Karpas-422 (cell line): ENCODE measurements at regions not wholly inside any gene's neighbourhood (a gene's known extent, or its start where the extent isn't known, plus 50 kb on each side); places are given as distances from the start of the nearest gene placed in this dataset.

Experiments used
- DNase-seq: peaks from one replicate; pipeline ENCODE4 v3.0.0-alpha.2; 2015
- H2AFZ ChIP-seq: fragments of 200-600 bp; sonication (generic); 2 replicates; pipeline ENCODE4 v1.6.1; 2014; ENCODE audit warnings: antibody characterized with exemption, low read length, mixed read lengths
- H3K27ac ChIP-seq: fragments of 200-600 bp; sonication (generic); 2 replicates; pipeline ENCODE4 v1.5.1; 2014; ENCODE audit warnings: mild to moderate bottlenecking, low read length, moderate library complexity
- H3K27me3 ChIP-seq: fragments of 200-600 bp; sonication (generic); 2 replicates; pipeline ENCODE4 v1.6.1; 2014; ENCODE audit warnings: low read length, mixed read lengths
- H3K36me3 ChIP-seq: fragments of 200-600 bp; sonication (generic); 2 replicates; pipeline ENCODE4 v1.6.1; 2014; ENCODE audit warnings: low read length, mixed read lengths; ENCODE audit not compliant: insufficient read depth
- H3K4me1 ChIP-seq: fragments of 200-600 bp; sonication (generic); 2 replicates; pipeline ENCODE4 v1.6.1; 2014; ENCODE audit warnings: mild to moderate bottlenecking, low read length, mixed read lengths
- H3K4me2 ChIP-seq: fragments of 200-600 bp; sonication (generic); 2 replicates; pipeline ENCODE4 v1.6.1; 2014; ENCODE audit warnings: low read length, low read depth, mild to moderate bottlenecking; ENCODE audit not compliant: poor library complexity, severe bottlenecking
- H3K4me3 ChIP-seq: fragments of 200-600 bp; sonication (generic); 2 replicates; pipeline ENCODE4 v1.5.1; 2014; ENCODE audit warnings: mild to moderate bottlenecking, antibody characterized with exemption, low read length, mixed read lengths
- H3K79me2 ChIP-seq: fragments of 200-600 bp; sonication (generic); 2 replicates; pipeline ENCODE4 v1.6.1; 2014; ENCODE audit warnings: mild to moderate bottlenecking, low read length, mixed read lengths
- H3K9ac ChIP-seq: fragments of 200-600 bp; sonication (generic); 2 replicates; pipeline ENCODE4 v1.6.0; 2014; ENCODE audit warnings: low read length
- H3K9me2 ChIP-seq: fragments of 200-600 bp; sonication (generic), shearing (Covaris generic); replicated peaks from 2 replicates; pipeline ENCODE4 v1.6.0; 2014; ENCODE audit warnings: mild to moderate bottlenecking, low read length, moderate library complexity; ENCODE audit not compliant: insufficient read depth
- H3K9me3 ChIP-seq: fragments of 300-700, 200-600 bp; sonication (generic); 2 replicates; pipeline ENCODE4 v1.6.1; 2014; ENCODE audit warnings: low read length, mixed read lengths
- H4K20me1 ChIP-seq: fragments of 200-600 bp; sonication (generic); 2 replicates; pipeline ENCODE4 v1.6.1; 2014; ENCODE audit warnings: mild to moderate bottlenecking, antibody characterized with exemption, low read length, low read depth; ENCODE audit not compliant: insufficient read depth

DNA sequence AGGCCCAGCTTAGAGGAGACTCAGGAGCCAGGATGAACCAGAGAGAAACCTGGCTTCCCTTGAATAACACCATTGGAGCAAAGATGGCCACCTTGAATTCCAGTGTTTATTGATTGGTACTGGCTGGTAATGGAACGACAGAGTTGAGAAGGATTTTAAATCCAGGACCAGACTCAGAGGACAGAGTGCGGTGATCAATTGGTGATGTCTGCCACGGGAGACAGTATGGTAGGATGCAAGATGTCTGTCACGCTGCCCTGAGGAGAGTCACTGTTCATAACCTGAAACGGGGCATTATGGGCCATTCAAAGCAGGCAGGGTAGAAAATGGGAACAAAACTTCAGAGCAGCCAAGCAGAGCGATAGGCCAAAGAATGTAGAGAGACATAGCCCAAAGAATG, 55.4 kb upstream of the ISX start:
- H3K27ac ChIP-seq = no peak overlapping the region
- no peaks in the 10 kb centered on the region for H3K27me3 ChIP-seq
- no peak overlapping the region for H3K4me3 ChIP-seq
- no peaks in the 10 kb centered on the region for H3K79me2 ChIP-seq
- no peak overlapping the region for H2AFZ ChIP-seq
- H3K9me2 ChIP-seq = no peaks in the 10 kb centered on the region
- no peaks in the 10 kb centered on the region for H4K20me1 ChIP-seq
- DNase-seq = no peak
- no peaks in the 10 kb centered on the region for H3K36me3 ChIP-seq
- no peaks in the 10 kb centered on the region for H3K4me1 ChIP-seq
- no peak overlapping the region for H3K9ac ChIP-seq
- H3K9me3 ChIP-seq = no peaks in the 10 kb centered on the region
- no peak overlapping the region for H3K4me2 ChIP-seq

DNA sequence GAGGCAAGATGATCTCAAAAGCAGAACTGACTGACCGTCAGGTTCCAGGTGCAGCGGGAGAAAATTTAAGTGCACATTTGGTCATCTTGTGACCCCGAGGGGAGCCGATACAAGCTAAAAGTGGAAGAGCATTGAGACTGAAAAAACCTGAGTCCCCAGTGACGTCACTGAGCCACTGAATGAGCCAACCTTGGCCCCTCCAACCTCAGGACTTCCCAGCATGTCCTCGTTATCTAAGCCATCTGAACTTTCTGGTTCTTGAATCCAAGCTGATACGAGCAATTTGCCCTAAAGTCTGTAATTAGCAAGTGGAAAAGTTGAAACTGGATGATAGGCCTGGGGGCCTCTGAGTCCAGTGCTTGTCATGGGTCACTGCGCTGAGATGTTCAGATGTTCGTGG, 51.1 kb upstream of the ISX start:
- Histone ChIP-seq H3K9ac (no peak overlapping the region), H4K20me1 (no peaks in the 10 kb centered on the region), H3K4me2 (no peak overlapping the region), H3K9me3 (no peaks in the 10 kb centered on the region), H3K27me3 (no peaks in the 10 kb centered on the region), H3K9me2 (no peaks in the 10 kb centered on the region), H3K36me3 (no peaks in the 10 kb centered on the region), H3K27ac (no peak overlapping the region), H3K79me2 (no peaks in the 10 kb centered on the region), H2AFZ (no peak overlapping the region), H3K4me1 (no peaks in the 10 kb centered on the region), H3K4me3 (no peak overlapping the region)
- no peak for DNase-seq
